Transverse colon (tissue), 4 donors: ENCODE measurements at regions not wholly inside any gene's neighbourhood (a gene's known extent, or its start where the extent isn't known, plus 50 kb on each side); places are given as distances from the start of the nearest gene placed in this dataset.

Experiments used
- POLR2AphosphoS5 ChIP-seq, 3 donors: sonication (generic); formaldehyde crosslinking; IDR thresholded peaks; one replicate each; pipeline ENCODE4 v1.6.1; 2016; ENCODE audit warnings: antibody characterized with exemption in 3 of 3
- TF ChIP-seq, protein P1 (sequence below), 5 experiments: fragments of 200-600 bp in 3 of 5; fragments of 450-650 bp in 2 of 5; sonication (generic) in 3 of 5; IDR thresholded peaks; 1 replicate in 2 of 5; 2 replicates in 3 of 5; pipeline ENCODE4 v1.5.1; 2016 to 2017; ENCODE audit warnings: antibody characterized with exemption in 5 of 5, inconsistent platforms in 3 of 5, mild to moderate bottlenecking in 2 of 5, moderate library complexity in 1 of 5

DNA sequence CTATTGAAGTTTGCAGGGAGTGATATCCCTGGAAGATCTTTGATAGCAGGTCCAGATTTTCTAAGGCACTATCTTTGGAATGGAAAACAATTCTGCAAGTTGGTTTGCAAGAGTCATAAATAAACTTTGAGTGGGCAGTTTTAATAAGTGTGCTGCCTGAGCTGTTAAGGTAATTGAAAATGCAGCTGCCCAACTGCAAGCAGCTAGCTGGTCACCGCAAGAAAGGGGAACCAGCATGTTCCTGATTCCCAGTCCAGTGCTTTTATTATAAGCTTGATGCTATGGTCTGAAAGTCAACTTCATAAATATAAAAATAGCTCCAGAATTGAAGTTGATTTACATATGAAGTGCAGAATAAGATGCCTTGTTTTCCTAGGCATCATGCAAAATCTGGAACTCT, 308.4 kb downstream of the ZNF248 start:
- no peak for TF ChIP-seq POLR2AphosphoS5 (IDR thresholded peaks at IDR 0.05)
- TF ChIP-seq, protein P1, sequence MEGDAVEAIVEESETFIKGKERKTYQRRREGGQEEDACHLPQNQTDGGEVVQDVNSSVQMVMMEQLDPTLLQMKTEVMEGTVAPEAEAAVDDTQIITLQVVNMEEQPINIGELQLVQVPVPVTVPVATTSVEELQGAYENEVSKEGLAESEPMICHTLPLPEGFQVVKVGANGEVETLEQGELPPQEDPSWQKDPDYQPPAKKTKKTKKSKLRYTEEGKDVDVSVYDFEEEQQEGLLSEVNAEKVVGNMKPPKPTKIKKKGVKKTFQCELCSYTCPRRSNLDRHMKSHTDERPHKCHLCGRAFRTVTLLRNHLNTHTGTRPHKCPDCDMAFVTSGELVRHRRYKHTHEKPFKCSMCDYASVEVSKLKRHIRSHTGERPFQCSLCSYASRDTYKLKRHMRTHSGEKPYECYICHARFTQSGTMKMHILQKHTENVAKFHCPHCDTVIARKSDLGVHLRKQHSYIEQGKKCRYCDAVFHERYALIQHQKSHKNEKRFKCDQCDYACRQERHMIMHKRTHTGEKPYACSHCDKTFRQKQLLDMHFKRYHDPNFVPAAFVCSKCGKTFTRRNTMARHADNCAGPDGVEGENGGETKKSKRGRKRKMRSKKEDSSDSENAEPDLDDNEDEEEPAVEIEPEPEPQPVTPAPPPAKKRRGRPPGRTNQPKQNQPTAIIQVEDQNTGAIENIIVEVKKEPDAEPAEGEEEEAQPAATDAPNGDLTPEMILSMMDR (IDR thresholded peaks at IDR 0.05): no peak
